H9 (cell line): ENCODE measurements at regions not wholly inside any gene's neighbourhood (a gene's known extent, or its start where the extent isn't known, plus 50 kb on each side); places are given as distances from the start of the nearest gene placed in this dataset.

ENCODE experiments used
- DNase-seq: peaks from one replicate; pipeline ENCODE4 v3.0.0-alpha.2; 2017
- H2AFZ ChIP-seq: one replicate; pipeline ENCODE4 v1.6.1; 2013; ENCODE audit warnings: mild to moderate bottlenecking, low read length, control low read depth, moderate library complexity
- H2AK5ac ChIP-seq: 2 replicates; pipeline ENCODE4 v1.6.1; 2013; ENCODE audit warnings: low read length, control low read depth, mixed read lengths; ENCODE audit not compliant: insufficient read length
- H2BK120ac ChIP-seq: one replicate; pipeline ENCODE4 v1.6.1; 2013; ENCODE audit warnings: low read depth, mild to moderate bottlenecking, low read length, control low read depth, inconsistent platforms; ENCODE audit not compliant: poor library complexity, severe bottlenecking
- H2BK12ac ChIP-seq: 2 replicates; pipeline ENCODE4 v1.6.1; 2013; ENCODE audit warnings: low read length, control low read depth, mixed read lengths, low read depth; ENCODE audit not compliant: insufficient read length
- H2BK15ac ChIP-seq: 2 replicates; pipeline ENCODE4 v1.6.1; 2013; ENCODE audit warnings: low read depth, low read length, control low read depth
- H2BK20ac ChIP-seq: one replicate; pipeline ENCODE4 v1.6.1; 2013; ENCODE audit warnings: low read depth, mild to moderate bottlenecking, low read length, control low read depth, inconsistent platforms; ENCODE audit not compliant: poor library complexity, severe bottlenecking
- H2BK5ac ChIP-seq: 2 replicates; pipeline ENCODE4 v1.6.1; 2013; ENCODE audit warnings: low read length, control low read depth, mixed read lengths; ENCODE audit not compliant: insufficient read length
- H3K14ac ChIP-seq: 2 replicates; pipeline ENCODE4 v1.6.1; 2013; ENCODE audit warnings: low read length, control low read depth; ENCODE audit not compliant: insufficient read depth
- H3K18ac ChIP-seq: 2 replicates; pipeline ENCODE4 v1.6.1; 2013; ENCODE audit warnings: low read depth, mild to moderate bottlenecking, mixed read lengths, low read length, control low read depth; ENCODE audit not compliant: insufficient read length
- H3K23ac ChIP-seq: 2 replicates; pipeline ENCODE4 v1.6.1; 2013; ENCODE audit warnings: low read length, control low read depth, mixed read lengths, low read depth; ENCODE audit not compliant: insufficient read length
- H3K23me2 ChIP-seq: 2 replicates; pipeline ENCODE4 v1.6.1; 2013; ENCODE audit warnings: low read depth, mild to moderate bottlenecking, mixed read lengths, low read length, control low read depth; ENCODE audit not compliant: insufficient read length, poor library complexity, severe bottlenecking
- H3K27ac ChIP-seq: 2 replicates; pipeline ENCODE4 v1.5.1; 2013; ENCODE audit warnings: low read length, control low read depth, mixed read lengths, low read depth; ENCODE audit not compliant: insufficient read length
- H3K27me3 ChIP-seq: 2 replicates; pipeline ENCODE4 v1.6.1; 2013; ENCODE audit warnings: low read length, control low read depth, inconsistent platforms; ENCODE audit not compliant: insufficient read depth
- H3K4ac ChIP-seq: 2 replicates; pipeline ENCODE4 v1.6.1; 2013; ENCODE audit warnings: low read depth, mild to moderate bottlenecking, control low read depth, inconsistent platforms, low read length, moderate library complexity
- H3K4me1 ChIP-seq: 2 replicates; pipeline ENCODE4 v1.6.1; 2013; ENCODE audit warnings: low read length, control low read depth, inconsistent platforms; ENCODE audit not compliant: insufficient read depth
- H3K4me2 ChIP-seq: 2 replicates; pipeline ENCODE4 v1.6.1; 2013; ENCODE audit warnings: low read length, control low read depth, mixed read lengths; ENCODE audit not compliant: insufficient read length, insufficient read depth
- H3K56ac ChIP-seq: 2 replicates; pipeline ENCODE4 v1.6.1; 2013; ENCODE audit warnings: low read depth, mild to moderate bottlenecking, mixed read lengths, low read length, control low read depth; ENCODE audit not compliant: insufficient read length
- H3K79me1 ChIP-seq: 2 replicates; pipeline ENCODE4 v1.6.1; 2013; ENCODE audit warnings: low read depth, mild to moderate bottlenecking, moderate library complexity, low read length, control low read depth, inconsistent platforms; ENCODE audit not compliant: insufficient read depth, poor library complexity, severe bottlenecking
- H3K79me2 ChIP-seq: 2 replicates; pipeline ENCODE4 v1.6.1; 2013; ENCODE audit warnings: low read length, control low read depth, inconsistent platforms; ENCODE audit not compliant: insufficient read depth
- H3K9ac ChIP-seq: 2 replicates; pipeline ENCODE4 v1.6.1; 2013; ENCODE audit warnings: low read length, control low read depth, mixed read lengths; ENCODE audit not compliant: insufficient read length; ENCODE audit errors: extremely low read depth
- H3K9me3 ChIP-seq: one replicate; pipeline ENCODE4 v1.6.1; 2013; ENCODE audit warnings: low read depth, low read length, inconsistent platforms; ENCODE audit not compliant: control insufficient read depth
- H3T11ph ChIP-seq: one replicate; pipeline ENCODE4 v1.6.1; 2013; ENCODE audit warnings: mild to moderate bottlenecking, low read length, control low read depth, inconsistent platforms
- H4K20me1 ChIP-seq: one replicate; pipeline ENCODE4 v1.6.1; 2013; ENCODE audit not compliant: control insufficient read depth, insufficient read length, insufficient read depth
- H4K5ac ChIP-seq: 2 replicates; pipeline ENCODE4 v1.6.1; 2013; ENCODE audit warnings: low read depth, mild to moderate bottlenecking, mixed read lengths, low read length, control low read depth; ENCODE audit not compliant: insufficient read length
- H4K8ac ChIP-seq: replicated peaks from 2 replicates; pipeline ENCODE4 v1.6.1; 2013; ENCODE audit warnings: low read length, control low read depth, mixed read lengths, low read depth; ENCODE audit not compliant: insufficient read length
- H4K91ac ChIP-seq: 2 replicates; pipeline ENCODE4 v1.6.1; 2013; ENCODE audit warnings: low read depth, mild to moderate bottlenecking, moderate library complexity, mixed read lengths, low read length, control low read depth; ENCODE audit not compliant: insufficient read length
- H3K27ac Mint-ChIP-seq, 3 experiments: 2 replicates in 2 of 3; 3 replicates in 1 of 3; pipeline ENCODE4 v1.8.0; 2020 to 2021; ENCODE audit warnings: mixed read lengths in 3 of 3, mild to moderate bottlenecking in 1 of 3, moderate library complexity in 1 of 3
- H3K27me3 Mint-ChIP-seq: 2 replicates; pipeline ENCODE4 v1.8.0; 2021; ENCODE audit warnings: low read depth, mild to moderate bottlenecking, moderate library complexity, mixed read lengths
- H3K36me3 Mint-ChIP-seq, 3 experiments: 2 replicates in 2 of 3; 3 replicates in 1 of 3; pipeline ENCODE4 v1.8.0; 2020 to 2021; ENCODE audit warnings: low read depth in 3 of 3, mixed read lengths in 3 of 3; ENCODE audit not compliant: insufficient read depth in 1 of 3
- H3K4me1 Mint-ChIP-seq, 2 experiments: 2 replicates each; pipeline ENCODE4 v1.8.0; 2020; ENCODE audit warnings: mixed read lengths in 2 of 2
- H3K4me3 Mint-ChIP-seq, 2 experiments: 2 replicates in 1 of 2; 3 replicates in 1 of 2; pipeline ENCODE4 v1.8.0; 2020 to 2021; ENCODE audit warnings: mild to moderate bottlenecking in 2 of 2, mixed read lengths in 2 of 2, moderate library complexity in 1 of 2
- H3K9me3 Mint-ChIP-seq, 2 experiments: 2 replicates in 1 of 2; 3 replicates in 1 of 2; pipeline ENCODE4 v1.8.0; 2020; ENCODE audit warnings: mild to moderate bottlenecking in 2 of 2, mixed read lengths in 2 of 2, moderate library complexity in 1 of 2
- CTCF ChIP-seq: fragments of 200-600 bp; sonication (generic); conservative IDR thresholded peaks from 3 replicates; pipeline ENCODE4 v1.8.0; 2021; ENCODE audit warnings: antibody characterized with exemption, mild to moderate bottlenecking
- WGBS: extraction: QIAGEN DNeasy Blood & Tissue Kit; methylation state at CpG from one replicate; pipeline ENCODE4 v1.1.7; 2013; ENCODE audit warnings: missing lambda C conversion rate, low lambda C conversion rate, mixed read lengths; ENCODE audit not compliant: insufficient read length; ENCODE audit errors: extremely low coverage; 5-methylcytosine and 5-hydroxymethylcytosine counted together

- no peak overlapping the region for H3K56ac ChIP-seq
- DNase-seq = no peak
- no peak overlapping the region for H3K4me2 ChIP-seq
- no peak overlapping the region for H3K4me3 Mint-ChIP-seq
- H2AK5ac ChIP-seq = no peak overlapping the region
- H3K27ac Mint-ChIP-seq = no peak overlapping the region; a peak in 1 of 7 replicates
- peaks cover 3 to 4% of the 10 kb centered on the region in 2 experiments; a peak in 1 of 4 replicates for H3K4me1 Mint-ChIP-seq
- H2BK20ac ChIP-seq = no peak overlapping the region
- H3K23me2 ChIP-seq = no peaks in the 10 kb centered on the region
- H3K9me3 Mint-ChIP-seq = no peaks in the 10 kb centered on the region
- no peaks in the 10 kb centered on the region for H3K79me2 ChIP-seq
- no peaks in the 10 kb centered on the region for H3K79me1 ChIP-seq
- H2BK15ac ChIP-seq = no peak overlapping the region
- no peak overlapping the region for H3K14ac ChIP-seq
- H4K20me1 ChIP-seq = no peaks in the 10 kb centered on the region
- H4K8ac ChIP-seq = no peak overlapping the region
- no peak overlapping the region for H2AFZ ChIP-seq
- no peaks in the 10 kb centered on the region for H3K9me3 ChIP-seq
- no peak for TF ChIP-seq CTCF
- H2BK12ac ChIP-seq = no peak overlapping the region
- no peak overlapping the region for H3T11ph ChIP-seq
- no peak overlapping the region for H4K5ac ChIP-seq
- no peaks in the 10 kb centered on the region for H3K4me1 ChIP-seq
- WGBS = no CpG with 5 or more reads among the region's 2 CpGs
- no peak overlapping the region for H2BK120ac ChIP-seq
- H3K27ac ChIP-seq = no peak overlapping the region
- H3K9ac ChIP-seq = no peak overlapping the region
- H3K4ac ChIP-seq = no peak overlapping the region
- H3K27me3 ChIP-seq = no peaks in the 10 kb centered on the region
- H3K27me3 Mint-ChIP-seq = no peaks in the 10 kb centered on the region
- H4K91ac ChIP-seq = no peak overlapping the region
- no peak overlapping the region for H3K23ac ChIP-seq
- H3K18ac ChIP-seq = no peak overlapping the region
- H2BK5ac ChIP-seq = no peak overlapping the region
- no peaks in the 10 kb centered on the region for H3K36me3 Mint-ChIP-seq
These were observed 421.9 kb upstream of the ADAMTS5 start for GRCh38 chr21:27388825-27389224.
